Hematopoietic multipotent progenitor cell treated with erythropoietin and hydrocortisone succinate and interleukin-3 and kit ligand, for 17 days (in vitro differentiated cells): ENCODE measurements at regions not wholly inside any gene's neighbourhood (a gene's known extent, or its start where the extent isn't known, plus 50 kb on each side); places are given as distances from the start of the nearest gene placed in this dataset.
A peak's percentile ranks its signal among the peaks of the same experiment; 100 is the strongest.

Source experiments
- DNase-seq: peaks from one replicate; pipeline ENCODE4 v3.0.0-alpha.2; 2015; ENCODE audit warnings: low spot score

- DNase-seq, result no peak
These were observed 127.7 kb downstream of the DMRTA2 start for GRCh38 chr1:50295566-50295965.

GRCh38 chr1:50292276-50292675, 131.0 kb downstream of the DMRTA2 start:
- DNase-seq, result no peak

GRCh38 chr1:50289495-50289894, 133.7 kb downstream of the DMRTA2 start:
- no peak for DNase-seq

- no peak for DNase-seq
These were observed 137.2 kb downstream of the DMRTA2 start for GRCh38 chr1:50285994-50286393.

GRCh38 chr1:50279622-50280330, 143.5 kb downstream of the DMRTA2 start:
- DNase-seq, result no peak

- no peak for DNase-seq
These were observed 144.3 kb downstream of the DMRTA2 start for GRCh38 chr1:50278961-50279360.

- no peak for DNase-seq
These were observed 144.8 kb downstream of the DMRTA2 start for GRCh38 chr1:50278410-50278809.

- DNase-seq, result no peak
These were observed 147.7 kb downstream of the DMRTA2 start for GRCh38 chr1:50275566-50275965.

- no peak for DNase-seq
These were observed 150.3 kb downstream of the DMRTA2 start for GRCh38 chr1:50272912-50273311.

GRCh38 chr1:50271968-50272578, 151.2 kb downstream of the DMRTA2 start:
- DNase-seq, result peak; percentile 44

GRCh38 chr1:50271337-50271736, 151.9 kb downstream of the DMRTA2 start:
- DNase-seq, result no peak

GRCh38 chr1:50270926-50271325, 152.3 kb downstream of the DMRTA2 start:
- DNase-seq, result no peak

GRCh38 chr1:50268049-50268448, 155.2 kb downstream of the DMRTA2 start:
- no peak for DNase-seq

- no peak for DNase-seq
These were observed 156.7 kb downstream of the DMRTA2 start for GRCh38 chr1:50266509-50266908.

- no peak for DNase-seq
These were observed 157.1 kb downstream of the ELAVL4 start for GRCh38 chr1:50265790-50266314.

- DNase-seq, result no peak
These were observed 155.9 kb downstream of the ELAVL4 start for GRCh38 chr1:50264590-50264989.

- DNase-seq, result peak; percentile 24
These were observed 153.7 kb downstream of the ELAVL4 start for GRCh38 chr1:50262436-50262835.

- no peak for DNase-seq
These were observed 153.2 kb downstream of the ELAVL4 start for GRCh38 chr1:50261951-50262350.

- peak; percentile 44 for DNase-seq
These were observed 149.4 kb downstream of the ELAVL4 start for GRCh38 chr1:50257940-50258685.

- no peak for DNase-seq
These were observed 148.3 kb downstream of the ELAVL4 start for GRCh38 chr1:50257029-50257428.
